ENCODE measurements at regions not wholly inside any gene's neighbourhood (a gene's known extent, or its start where the extent isn't known, plus 50 kb on each side); places are given as distances from the start of the nearest gene placed in this dataset.

GRCh38 chr14:63100552-63100951 is 55.3 kb upstream of the KCNH5 start:
- TF ChIP-seq CTCF (IDR thresholded peaks at IDR 0.05; ENCODE audit: low read depth, low read length) (no peak), MYC (IDR thresholded peaks at IDR 0.05; ENCODE audit: low read depth, low read length) (no peak)
